ENCODE measurements at regions not wholly inside any gene's neighbourhood (a gene's known extent, or its start where the extent isn't known, plus 50 kb on each side); places are given as distances from the start of the nearest gene placed in this dataset.

DNA sequence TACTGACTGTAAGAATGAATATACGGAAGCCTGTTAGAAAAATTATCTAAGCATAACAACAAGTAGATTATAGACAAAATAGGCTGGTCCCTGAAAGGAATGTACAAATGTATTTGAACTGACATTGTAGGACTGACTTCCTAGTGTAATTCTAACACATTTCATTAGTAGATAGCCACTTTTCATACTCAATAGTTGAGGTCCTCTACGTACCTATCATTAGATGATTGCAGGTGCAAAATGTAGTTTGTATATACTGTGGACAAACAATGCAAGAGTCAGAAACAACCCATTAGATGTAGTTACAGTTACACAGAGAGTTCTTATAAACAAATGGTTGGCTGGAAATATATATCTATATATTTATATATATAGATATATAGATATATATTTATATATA lies 402.3 kb upstream of the SLITRK6 start:
- POLR2A ChIA-PET (ENCODE audit: partially characterized antibody), result no interaction called here

More for the DNA sequence above, 402.3 kb upstream of the SLITRK6 start:
- Histone ChIP-seq H2BK120ac (replicated peaks; ENCODE audit: low read depth, low read length) (no peak overlapping the region), H3K4me2 (ENCODE audit: insufficient read depth in 1 of 2, low read depth in 2 of 2, low read length in 2 of 2) (no peak overlapping the region), H2BK20ac (ENCODE audit: low read length) (no peak overlapping the region), H4K8ac (ENCODE audit: extremely low read depth, insufficient read depth, low read length) (no peak overlapping the region), H4K20me1 (replicated peaks in 1 of 2; ENCODE audit: control insufficient read depth in 1 of 2, insufficient read depth in 2 of 2, low read length in 2 of 2) (no peaks in the 10 kb centered on the region), H3K18ac (ENCODE audit: extremely low read depth, low read length) (no peak overlapping the region), H3K14ac (ENCODE audit: insufficient read length) (no peak overlapping the region), H4K5ac (ENCODE audit: insufficient read length, low read depth, low read length) (no peak overlapping the region), H4K91ac (replicated peaks; ENCODE audit: insufficient read length, low read length) (no peak overlapping the region), H2BK12ac (ENCODE audit: low read depth, low read length) (no peak overlapping the region), H3K23me2 (ENCODE audit: low read depth, low read length) (no peaks in the 10 kb centered on the region), H3K79me2 (ENCODE audit: control insufficient read depth in 1 of 2, insufficient read depth in 2 of 2, low read length in 2 of 2) (no peaks in the 10 kb centered on the region), H3K27ac (ENCODE audit: low read depth, low read length) (no peak overlapping the region), H3K4me1 (replicated peaks in 1 of 4; ENCODE audit: control insufficient read depth in 3 of 4, insufficient read depth in 4 of 4, low read length in 3 of 4) (no peaks in the 10 kb centered on the region), H3K27me3 (replicated peaks in 1 of 4; ENCODE audit: control insufficient read depth in 3 of 4, extremely low read depth in 1 of 4, insufficient read depth in 3 of 4, low read length in 3 of 4) (no peaks in the 10 kb centered on the region), H2AFZ (ENCODE audit: low read length) (no peak overlapping the region), H3K23ac (ENCODE audit: insufficient read length) (no peak overlapping the region), H3K4me3 (ENCODE audit: extremely low read depth in 1 of 4, insufficient read depth in 2 of 4, low read depth in 3 of 4, low read length in 4 of 4) (no peak overlapping the region), H3K9ac (replicated peaks in 1 of 4; ENCODE audit: extremely low read depth in 1 of 4, low read depth in 3 of 4, low read length in 3 of 4) (no peak overlapping the region), H2BK5ac (ENCODE audit: low read depth, low read length) (no peak overlapping the region), H2AK5ac (ENCODE audit: low read depth, low read length) (no peak overlapping the region), H3K36me3 (ENCODE audit: control insufficient read depth in 2 of 4, insufficient read depth in 4 of 4, low read length in 3 of 4) (no peaks in the 10 kb centered on the region), H3K56ac (replicated peaks; ENCODE audit: insufficient read length, low read depth, low read length) (no peak overlapping the region), H2BK15ac (ENCODE audit: low read length) (no peak overlapping the region), H3K4ac (replicated peaks; ENCODE audit: insufficient read length, low read depth, low read length) (no peak overlapping the region), H3K79me1 (ENCODE audit: low read depth, low read length) (no peaks in the 10 kb centered on the region), H3K9me3 (ENCODE audit: insufficient read depth in 2 of 2, low read depth in 1 of 2, low read length in 1 of 2) (no peaks in the 10 kb centered on the region)
- WGBS, 2 experiments (ENCODE audit: extremely low coverage in 1 of 2, insufficient coverage in 1 of 2, insufficient read length in 1 of 2, insufficient replicate concordance in 2 of 2, low coverage in 1 of 2, low lambda C conversion rate in 2 of 2, missing lambda C conversion rate in 1 of 2), result 48% methylated on average over 2 of the region's 2 CpGs; no CpG with 5 or more reads in 1 of the 2 experiments
- CTCF ChIA-PET (ENCODE audit: partially characterized antibody), result no interaction called here
- TF ChIP-seq CBX5 (IDR thresholded peaks at IDR 0.05; ENCODE audit: low read depth, low read length) (no peak), TAF7 (optimal IDR thresholded peaks at IDR 0.05; ENCODE audit: borderline replicate concordance, low read depth, low read length) (no peak), KDM1A (IDR thresholded peaks at IDR 0.05; ENCODE audit: borderline replicate concordance, low read length) (no peak), TAF1 (IDR thresholded peaks at IDR 0.05; ENCODE audit: low read depth, low read length) (no peak), RXRA (IDR thresholded peaks at IDR 0.05; ENCODE audit: insufficient read depth, low read depth, low read length) (no peak), CHD1 (IDR thresholded peaks at IDR 0.05; ENCODE audit: low read depth, low read length) (no peak), RNF2 (IDR thresholded peaks at IDR 0.05; ENCODE audit: borderline replicate concordance, low read depth, low read length, missing control alignments, poor library complexity, severe bottlenecking) (no peak), HDAC6 (IDR thresholded peaks at IDR 0.05; ENCODE audit: low read depth, low read length) (no peak)
- TF ChIP-seq, protein P1, sequence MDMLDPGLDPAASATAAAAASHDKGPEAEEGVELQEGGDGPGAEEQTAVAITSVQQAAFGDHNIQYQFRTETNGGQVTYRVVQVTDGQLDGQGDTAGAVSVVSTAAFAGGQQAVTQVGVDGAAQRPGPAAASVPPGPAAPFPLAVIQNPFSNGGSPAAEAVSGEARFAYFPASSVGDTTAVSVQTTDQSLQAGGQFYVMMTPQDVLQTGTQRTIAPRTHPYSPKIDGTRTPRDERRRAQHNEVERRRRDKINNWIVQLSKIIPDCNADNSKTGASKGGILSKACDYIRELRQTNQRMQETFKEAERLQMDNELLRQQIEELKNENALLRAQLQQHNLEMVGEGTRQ (IDR thresholded peaks at IDR 0.05; ENCODE audit: low read length), result no peak
- DNase-seq (ENCODE audit: low read depth in 1 of 2, low spot score in 2 of 2) (no peak), FAIRE-seq (no peak)
